K562 (cell line): ENCODE measurements at regions not wholly inside any gene's neighbourhood (a gene's known extent, or its start where the extent isn't known, plus 50 kb on each side); places are given as distances from the start of the nearest gene placed in this dataset.

Experiments used
- ATAC-seq: fragments of 200-7000 bp; cut with Tn5 transposase; 3 replicates; pipeline ENCODE4 v1.9.1; 2020; ENCODE audit warnings: moderate library complexity
- BruUV-seq: library from RNA; stranded (reverse); fragments of 400-500 nt; replicated peaks from 2 replicates; lab custom pipeline; 2021; lab: Mats Ljungman, UMichigan
- CTCF ChIA-PET: fragments of 300-600 bp; formaldehyde crosslinking; extraction: SDS; loops from one replicate; lab custom pipeline; 2021; ENCODE audit warnings: low intra/inter-chr PET ratio; lab: Yijun Ruan, JAX
- POLR2A ChIA-PET: fragments of 300-600, 350-650 bp; sonication (Branson Sonifier 250); formaldehyde crosslinking; extraction: SDS; loops from one replicate; lab custom pipeline; 2021; ENCODE audit warnings: antibody characterized with exemption, inconsistent platforms; lab: Yijun Ruan, JAX
- DNase-seq, 4 experiments: peaks; one replicate each; pipeline versions ENCODE4 v3.0.0 to v3.0.0-alpha.2; 2011 to 2018; ENCODE audit warnings: low spot score in 3 of 4, mixed read lengths in 3 of 4; ENCODE audit errors: extremely low read depth in 1 of 4
- FAIRE-seq: peaks from 2 replicates; lab custom pipeline; 2011; peaks lifted over from hg19 to GRCh38; lab: Jason Lieb, UNC
- H2AFZ ChIP-seq: 2 replicates; pipeline ENCODE4 v1.6.0; 2011; ENCODE audit warnings: low read depth, low read length, control low read depth, inconsistent platforms
- H3K27ac ChIP-seq: fragments of 200-600 bp; 3 replicates; pipeline ENCODE4 v1.8.0; 2011; ENCODE audit warnings: low read depth, mild to moderate bottlenecking, control low read depth, inconsistent platforms, low read length, moderate library complexity, mixed read lengths; ENCODE audit errors: extremely low read depth
- H3K27me3 ChIP-seq, 2 experiments: fragments of 300-600 bp in 1 of 2; 2 replicates in 1 of 2; 3 replicates in 1 of 2; pipeline versions ENCODE4 v1.6.0 to v1.8.0; 2011; ENCODE audit warnings: inconsistent platforms in 2 of 2, low read length in 2 of 2, mild to moderate bottlenecking in 1 of 2, mixed read lengths in 1 of 2, moderate library complexity in 1 of 2; ENCODE audit not compliant: control insufficient read depth in 2 of 2, insufficient read depth in 2 of 2
- H3K36me3 ChIP-seq: fragments of 300-600 bp; 3 replicates; pipeline ENCODE4 v1.8.0; 2011; ENCODE audit warnings: mild to moderate bottlenecking, low read length, inconsistent platforms; ENCODE audit not compliant: control insufficient read depth, insufficient read depth
- H3K4me1 ChIP-seq, 2 experiments: fragments of 200-600 bp in 1 of 2; replicated peaks in 1 of 2; 2 replicates in 1 of 2; 3 replicates in 1 of 2; pipeline versions ENCODE4 v1.5.1 to v1.8.0; 2011; ENCODE audit warnings: inconsistent platforms in 2 of 2, low read length in 2 of 2, mild to moderate bottlenecking in 1 of 2, mixed read lengths in 1 of 2, moderate library complexity in 1 of 2; ENCODE audit not compliant: control insufficient read depth in 2 of 2, insufficient read depth in 2 of 2
- H3K4me2 ChIP-seq: 2 replicates; pipeline ENCODE4 v1.6.1; 2011; ENCODE audit warnings: low read length, control low read depth, inconsistent platforms, mixed read lengths; ENCODE audit not compliant: insufficient read depth
- H3K4me3 ChIP-seq: fragments of 200-600 bp; sonication (generic), shearing (Covaris generic); 2 replicates; pipeline ENCODE4 v1.5.1; 2016; ENCODE audit warnings: control low read depth, inconsistent platforms
- H3K79me2 ChIP-seq: fragments of 200-600 bp; 3 replicates; pipeline ENCODE4 v1.8.0; 2011; ENCODE audit warnings: low read length, inconsistent platforms; ENCODE audit not compliant: control insufficient read depth, insufficient read depth
- H3K9ac ChIP-seq, 2 experiments: 2 replicates each; pipeline versions ENCODE4 v1.6.0 to v1.6.1; 2011; ENCODE audit warnings: low read depth in 2 of 2, low read length in 2 of 2, control low read depth in 1 of 2, inconsistent platforms in 1 of 2, mild to moderate bottlenecking in 1 of 2, mixed read lengths in 1 of 2; ENCODE audit not compliant: insufficient read depth in 1 of 2
- H3K9me1 ChIP-seq: one replicate; pipeline ENCODE4 v1.6.0; 2011; ENCODE audit warnings: inconsistent platforms, mild to moderate bottlenecking, low read length, moderate library complexity; ENCODE audit not compliant: control insufficient read depth, insufficient read depth
- H3K9me3 ChIP-seq: replicated peaks from 2 replicates; pipeline ENCODE4 v1.5.1; 2011; ENCODE audit warnings: low read depth, low read length, inconsistent platforms; ENCODE audit not compliant: control insufficient read depth, insufficient read depth
- H4K20me1 ChIP-seq: replicated peaks from 2 replicates; pipeline ENCODE4 v1.6.1; 2011; ENCODE audit warnings: low read length, inconsistent platforms, mixed read lengths; ENCODE audit not compliant: control insufficient read depth, insufficient read depth
- KDM1A ChIP-seq, 2 experiments: fragments of 450-650 bp; IDR thresholded peaks; 2 replicates each; pipeline ENCODE4 v1.6.1; 2016; ENCODE audit warnings: mild to moderate bottlenecking in 2 of 2
- NCOA1 ChIP-seq: fragments of 450-650 bp; IDR thresholded peaks from 2 replicates; pipeline ENCODE4 v1.6.1; 2016; ENCODE audit warnings: low read depth
- NR2F6 ChIP-seq: fragments of 450-650 bp; formaldehyde crosslinking; IDR thresholded peaks from 2 replicates; pipeline ENCODE4 v1.4.0; 2020; ENCODE audit warnings: mild to moderate bottlenecking
- PTTG1 ChIP-seq: fragments of 450-650 bp; IDR thresholded peaks from 2 replicates; pipeline ENCODE4 v1.6.1; 2016; ENCODE audit warnings: low read depth, mild to moderate bottlenecking, missing genetic modification characterization, missing compliant biosample characterization
- THAP7 ChIP-seq: fragments of 250-450 bp; sonication (Bioruptor Pico); IDR thresholded peaks from 2 replicates; pipeline ENCODE4 v1.5.0; 2021
- ZNF197 ChIP-seq: fragments of 200-800 bp; sonication (Bioruptor generic); IDR thresholded peaks from 2 replicates; pipeline ENCODE4 v1.6.1; 2016; ENCODE audit warnings: low read depth, missing genetic modification characterization, missing compliant biosample characterization
- WGBS: fragments of 100-300 bp; shearing (Covaris generic); methylation state at CpG from one replicate; pipeline ENCODE4 v1.1.6; 2016; ENCODE audit warnings: low coverage, mixed read lengths; ENCODE audit not compliant: insufficient coverage; ENCODE audit errors: missing lambda C conversion rate; 5-methylcytosine and 5-hydroxymethylcytosine counted together
- in situ Hi-C: fragments of 300-500 bp; cut with MboI; formaldehyde crosslinking; loops from 4 replicates; pipeline ENCODE4 v1.15.0; 2018; ENCODE audit warnings: inconsistent platforms, mixed read lengths
- intact Hi-C: fragments of 100-400 bp; cut with micrococcal nuclease; formaldehyde crosslinking; loops from 2 replicates; pipeline ENCODE4 v1.14.2; 2022
- TF ChIP-seq, protein P1 (sequence below): fragments of 250-450 bp; sonication (Bioruptor Pico); IDR thresholded peaks from 2 replicates; pipeline ENCODE4 v1.4.0; 2020; ENCODE audit warnings: mild to moderate bottlenecking

GRCh38 chr10:52491246-52491995, 177.3 kb downstream of the DKK1 start:
- Histone ChIP-seq H3K9me3 (peaks cover 2% of the 10 kb centered on the region; the same call in 1 of the 2 replicates), H3K9me1 (no peaks in the 10 kb centered on the region), H3K9ac (no peak overlapping the region), H3K4me2 (no peak overlapping the region), H3K4me1 (no peaks in the 10 kb centered on the region), H4K20me1 (no peaks in the 10 kb centered on the region), H3K79me2 (no peaks in the 10 kb centered on the region), H3K27ac (no peak overlapping the region), H3K36me3 (no peaks in the 10 kb centered on the region), H2AFZ (no peak overlapping the region), H3K4me3 (no peak overlapping the region), H3K27me3 (no peaks in the 10 kb centered on the region)
- WGBS, result 0% methylated on average over 6 of the region's 6 CpGs
- DNase-seq (no peak), ATAC-seq (no peak), FAIRE-seq (no peak)
- TF ChIP-seq KDM1A (IDR thresholded peaks at IDR 0.05) (no peak), THAP7 (CRISPR knock-in tag) (no peak), NCOA1 (no peak), PTTG1 (tag) (no peak), ZNF197 (CRISPR knock-in tag) (no peak), NR2F6 (no peak)
- TF ChIP-seq, protein P1, sequence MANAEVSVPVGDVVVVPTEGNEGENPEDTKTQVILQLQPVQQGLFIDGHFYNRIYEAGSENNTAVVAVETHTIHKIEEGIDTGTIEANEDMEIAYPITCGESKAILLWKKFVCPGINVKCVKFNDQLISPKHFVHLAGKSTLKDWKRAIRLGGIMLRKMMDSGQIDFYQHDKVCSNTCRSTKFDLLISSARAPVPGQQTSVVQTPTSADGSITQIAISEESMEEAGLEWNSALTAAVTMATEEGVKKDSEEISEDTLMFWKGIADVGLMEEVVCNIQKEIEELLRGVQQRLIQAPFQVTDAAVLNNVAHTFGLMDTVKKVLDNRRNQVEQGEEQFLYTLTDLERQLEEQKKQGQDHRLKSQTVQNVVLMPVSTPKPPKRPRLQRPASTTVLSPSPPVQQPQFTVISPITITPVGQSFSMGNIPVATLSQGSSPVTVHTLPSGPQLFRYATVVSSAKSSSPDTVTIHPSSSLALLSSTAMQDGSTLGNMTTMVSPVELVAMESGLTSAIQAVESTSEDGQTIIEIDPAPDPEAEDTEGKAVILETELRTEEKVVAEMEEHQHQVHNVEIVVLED (CRISPR knock-in tag), result no peak
- ChIA-PET CTCF (no interaction called here), POLR2A (no interaction called here)
- in situ Hi-C loops (no loop called here), intact Hi-C loops (no loop called here)
- no TSS peak for BruUV-seq
